ENCODE measurements at regions not wholly inside any gene's neighbourhood (a gene's known extent, or its start where the extent isn't known, plus 50 kb on each side); places are given as distances from the start of the nearest gene placed in this dataset.

DNA sequence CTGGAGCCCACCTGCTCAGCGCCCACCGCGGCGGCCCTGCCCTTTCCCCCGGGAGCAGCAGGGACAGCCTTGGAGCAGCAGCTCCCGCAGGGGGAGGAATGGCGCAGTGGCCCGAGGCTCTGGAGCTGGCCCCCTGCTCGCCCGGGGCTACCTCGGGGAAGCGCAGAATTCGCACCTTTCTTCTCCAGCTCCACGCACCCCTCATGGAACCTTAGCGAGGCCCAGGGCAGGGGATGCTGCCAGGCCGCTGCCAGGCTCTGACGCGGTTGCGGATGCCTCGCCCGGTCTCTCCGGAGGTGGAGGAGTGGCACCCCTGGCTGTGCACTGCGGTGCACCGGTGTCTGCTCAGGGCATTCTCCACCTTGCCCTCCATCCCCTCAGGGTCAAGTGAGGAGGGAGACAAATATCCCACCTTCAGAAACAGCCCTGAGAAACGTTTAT lies 84.9 kb upstream of the MKI67 start:
- Histone ChIP-seq H3K9me3 (ENCODE audit: low read length) (no peaks in the 10 kb centered on the region), H3K4me1 (ENCODE audit: insufficient read depth, low read length) (no peaks in the 10 kb centered on the region), H2AFZ (ENCODE audit: low read depth, low read length) (no peak overlapping the region), H3K4me3 (ENCODE audit: low read length) (no peak overlapping the region), H3K27me3 (ENCODE audit: insufficient read depth, low read length) (peaks cover 13% of the 10 kb centered on the region), H3K36me3 (ENCODE audit: insufficient read depth, low read length) (no peaks in the 10 kb centered on the region)

DNA sequence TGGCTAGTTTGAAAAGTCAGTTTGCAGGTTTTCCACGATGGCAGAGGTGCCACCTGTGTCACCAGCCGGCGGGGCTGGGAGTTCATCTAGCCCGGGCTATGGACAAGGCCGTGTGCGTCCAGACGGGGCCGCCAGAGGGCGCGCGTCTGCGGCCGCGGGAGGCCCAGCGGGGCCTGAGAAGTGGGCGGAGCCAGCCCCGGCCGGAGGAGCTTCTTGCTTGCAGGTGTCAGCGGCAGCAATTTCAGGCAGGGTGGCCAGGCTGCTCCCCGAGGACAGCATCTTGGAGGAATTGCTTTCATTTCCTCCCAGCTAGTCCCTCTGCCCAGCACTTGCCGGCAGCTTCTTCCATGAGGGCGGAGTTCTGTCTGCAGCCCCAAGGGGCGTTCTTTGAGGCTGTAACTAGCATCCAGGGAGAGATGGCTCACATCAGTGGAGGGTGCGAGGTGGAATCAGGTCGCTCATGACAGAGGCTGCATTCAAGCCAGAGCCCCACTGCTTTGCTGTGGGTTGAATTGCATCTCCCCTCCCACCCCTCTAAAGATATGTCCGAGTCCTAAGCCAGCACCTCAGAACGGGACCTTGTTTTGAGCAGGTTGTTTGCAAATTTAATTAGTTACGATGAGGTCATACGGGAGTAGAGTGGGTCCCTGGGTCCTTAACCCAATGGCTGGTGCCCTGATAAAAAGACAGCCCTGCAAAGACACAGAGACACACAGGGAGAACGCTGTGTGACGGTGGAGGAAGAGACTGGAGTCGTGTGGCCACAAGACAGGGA lies 85.9 kb upstream of the MKI67 start:
- H3K27me3 ChIP-seq (ENCODE audit: insufficient read depth, low read length): peaks cover 17% of the 10 kb centered on the region
- H3K4me3 ChIP-seq (ENCODE audit: low read length): peak overlapping the region; percentile 14
- no peaks in the 10 kb centered on the region for H3K36me3 ChIP-seq (ENCODE audit: insufficient read depth, low read length)
- no peaks in the 10 kb centered on the region for H3K4me1 ChIP-seq (ENCODE audit: insufficient read depth, low read length)
- peak overlapping the region; percentile 2 for H2AFZ ChIP-seq (ENCODE audit: low read depth, low read length)
- no peaks in the 10 kb centered on the region for H3K9me3 ChIP-seq (ENCODE audit: low read length)

DNA sequence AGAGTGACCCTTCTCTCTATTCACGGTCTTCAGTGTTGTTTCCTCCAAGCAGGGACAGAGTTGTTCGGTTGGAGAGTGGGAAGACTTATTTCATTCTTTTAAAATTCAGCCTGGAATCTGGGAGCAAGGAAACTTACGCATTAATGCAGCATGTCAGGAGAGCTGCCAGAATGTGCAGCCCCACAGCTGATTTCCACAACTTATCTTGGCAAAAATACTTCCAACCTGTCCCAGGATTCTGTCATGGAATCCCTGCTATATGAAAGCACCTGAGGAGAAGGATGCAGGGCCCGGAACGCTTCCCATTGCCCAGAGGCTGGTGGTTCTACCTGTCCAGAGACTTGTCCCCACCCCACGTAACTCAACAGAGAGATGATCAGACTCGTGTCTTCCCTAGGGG lies 86.9 kb upstream of the MKI67 start:
- H3K36me3 ChIP-seq (ENCODE audit: insufficient read depth, low read length): no peaks in the 10 kb centered on the region
- no peak overlapping the region for H3K4me3 ChIP-seq (ENCODE audit: low read length)
- no peaks in the 10 kb centered on the region for H3K9me3 ChIP-seq (ENCODE audit: low read length)
- no peaks in the 10 kb centered on the region for H3K4me1 ChIP-seq (ENCODE audit: insufficient read depth, low read length)
- no peak overlapping the region for H2AFZ ChIP-seq (ENCODE audit: low read depth, low read length)
- H3K27me3 ChIP-seq (ENCODE audit: insufficient read depth, low read length): peaks cover 19% of the 10 kb centered on the region

DNA sequence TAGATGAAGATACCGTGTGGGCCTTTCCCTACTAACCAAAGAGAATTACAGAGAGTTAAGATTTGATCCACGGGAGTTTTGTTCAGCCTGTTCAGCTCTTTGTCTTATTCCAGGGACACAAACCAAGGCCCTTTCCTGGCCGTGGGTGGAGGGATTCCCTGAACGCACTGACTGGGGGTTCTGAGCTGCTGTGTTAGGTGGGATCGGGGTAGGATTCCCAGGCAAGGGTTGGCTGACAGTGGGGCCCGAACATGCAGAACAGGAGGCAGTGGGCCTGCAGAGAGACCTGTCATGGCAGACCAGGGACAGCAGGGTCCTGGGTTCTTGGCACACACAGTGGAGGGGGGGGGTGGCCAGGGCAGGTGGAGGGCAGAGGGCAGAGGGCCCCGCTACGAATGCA lies 89.5 kb upstream of the MKI67 start:
- Histone ChIP-seq H3K9me3 (ENCODE audit: low read length) (no peaks in the 10 kb centered on the region), H2AFZ (ENCODE audit: low read depth, low read length) (no peak overlapping the region), H3K4me3 (ENCODE audit: low read length) (no peak overlapping the region), H3K27me3 (ENCODE audit: insufficient read depth, low read length) (peaks cover 19% of the 10 kb centered on the region), H3K4me1 (ENCODE audit: insufficient read depth, low read length) (no peaks in the 10 kb centered on the region), H3K36me3 (ENCODE audit: insufficient read depth, low read length) (no peaks in the 10 kb centered on the region)

DNA sequence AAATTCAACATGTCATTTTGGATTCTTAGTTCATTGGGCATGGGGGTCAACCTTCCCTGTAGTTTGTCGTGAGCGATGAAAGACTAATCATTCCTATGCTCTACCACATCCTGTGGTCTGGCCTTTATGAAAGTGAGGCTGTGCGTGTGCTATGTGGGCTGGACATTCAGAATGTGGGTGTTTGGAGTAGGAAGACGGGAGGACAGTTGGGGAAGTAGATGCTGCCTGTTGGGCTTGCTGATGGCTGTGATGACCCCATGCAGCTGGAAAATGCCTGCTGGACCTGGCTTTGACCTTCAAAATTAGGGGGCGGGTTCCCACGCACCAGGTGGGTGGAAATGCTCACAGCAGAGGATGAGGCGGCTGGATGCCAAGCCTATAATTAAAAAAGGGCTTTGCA lies 90.9 kb upstream of the MKI67 start:
- H3K27me3 ChIP-seq (ENCODE audit: insufficient read depth, low read length): peaks cover 8% of the 10 kb centered on the region
- H3K9me3 ChIP-seq (ENCODE audit: low read length): no peaks in the 10 kb centered on the region
- no peaks in the 10 kb centered on the region for H3K36me3 ChIP-seq (ENCODE audit: insufficient read depth, low read length)
- H2AFZ ChIP-seq (ENCODE audit: low read depth, low read length): no peak overlapping the region
- no peak overlapping the region for H3K4me3 ChIP-seq (ENCODE audit: low read length)
- no peaks in the 10 kb centered on the region for H3K4me1 ChIP-seq (ENCODE audit: insufficient read depth, low read length)

DNA sequence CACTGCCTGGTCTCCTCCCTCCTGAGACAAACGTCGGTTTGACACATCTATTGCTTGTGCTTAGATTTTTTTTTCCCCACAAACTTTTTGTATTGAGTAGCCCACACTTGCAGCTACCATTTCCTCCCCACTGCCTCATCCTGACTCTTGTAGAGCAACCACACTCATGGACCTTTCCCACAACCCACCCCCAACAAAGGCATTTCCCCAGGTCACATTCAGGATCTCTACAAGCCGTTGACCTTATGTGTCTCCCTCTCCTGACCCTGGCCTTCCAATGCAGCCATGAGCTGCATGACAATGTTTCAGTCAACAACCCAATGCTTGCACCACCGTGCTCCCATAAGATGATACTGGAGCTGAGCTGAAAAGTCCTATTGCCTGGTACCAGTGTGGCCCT lies 91.9 kb upstream of the MKI67 start:
- Histone ChIP-seq H3K4me1 (ENCODE audit: insufficient read depth, low read length) (no peaks in the 10 kb centered on the region), H3K36me3 (ENCODE audit: insufficient read depth, low read length) (no peaks in the 10 kb centered on the region), H2AFZ (ENCODE audit: low read depth, low read length) (no peak overlapping the region), H3K27me3 (ENCODE audit: insufficient read depth, low read length) (peaks cover 7% of the 10 kb centered on the region), H3K4me3 (ENCODE audit: low read length) (no peak overlapping the region), H3K9me3 (ENCODE audit: low read length) (no peaks in the 10 kb centered on the region)

DNA sequence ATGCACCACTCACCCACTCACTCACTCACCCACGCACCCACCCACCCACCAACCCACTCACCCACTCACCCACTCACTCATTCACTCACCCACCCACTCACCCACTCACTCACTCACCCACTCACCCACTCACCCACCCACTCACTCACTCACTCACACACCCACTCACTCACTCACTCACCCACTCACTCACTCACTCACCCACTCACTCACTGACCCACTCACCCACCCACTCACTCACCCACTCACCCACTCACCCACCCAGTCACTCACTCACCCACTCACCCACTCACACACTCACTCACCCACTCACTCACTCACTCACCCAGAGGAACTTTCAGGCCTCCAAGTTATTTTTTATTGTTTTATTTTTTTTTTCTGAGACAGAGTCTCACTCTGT lies 93.1 kb upstream of the MKI67 start:
- Histone ChIP-seq H3K9me3 (ENCODE audit: low read length) (no peaks in the 10 kb centered on the region), H3K4me3 (ENCODE audit: low read length) (no peak overlapping the region), H2AFZ (ENCODE audit: low read depth, low read length) (no peak overlapping the region), H3K4me1 (ENCODE audit: insufficient read depth, low read length) (no peaks in the 10 kb centered on the region), H3K36me3 (ENCODE audit: insufficient read depth, low read length) (no peaks in the 10 kb centered on the region), H3K27me3 (ENCODE audit: insufficient read depth, low read length) (peaks cover 7% of the 10 kb centered on the region)

DNA sequence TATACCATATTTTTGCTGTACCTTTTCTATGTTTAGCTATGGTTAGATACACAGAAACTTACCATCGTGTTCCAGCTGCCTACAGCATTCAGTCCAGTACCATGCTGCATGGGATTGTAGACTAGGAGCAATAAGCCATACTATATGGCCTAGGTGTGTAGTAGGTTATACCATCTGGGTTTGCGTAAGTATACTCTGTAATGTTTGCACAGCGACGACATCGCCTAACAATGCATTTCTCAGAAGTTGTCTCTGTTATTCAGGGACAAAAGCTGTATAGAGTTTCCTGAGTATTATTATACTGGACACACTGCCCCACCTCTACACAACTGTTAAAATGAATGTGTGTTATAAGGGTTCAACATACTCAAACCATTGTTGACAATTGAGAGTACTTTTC lies 93.8 kb upstream of the MKI67 start:
- no peak overlapping the region for H3K4me3 ChIP-seq (ENCODE audit: low read length)
- H3K4me1 ChIP-seq (ENCODE audit: insufficient read depth, low read length): no peaks in the 10 kb centered on the region
- no peaks in the 10 kb centered on the region for H3K9me3 ChIP-seq (ENCODE audit: low read length)
- no peak overlapping the region for H2AFZ ChIP-seq (ENCODE audit: low read depth, low read length)
- no peaks in the 10 kb centered on the region for H3K36me3 ChIP-seq (ENCODE audit: insufficient read depth, low read length)
- peaks cover 7% of the 10 kb centered on the region for H3K27me3 ChIP-seq (ENCODE audit: insufficient read depth, low read length)

DNA sequence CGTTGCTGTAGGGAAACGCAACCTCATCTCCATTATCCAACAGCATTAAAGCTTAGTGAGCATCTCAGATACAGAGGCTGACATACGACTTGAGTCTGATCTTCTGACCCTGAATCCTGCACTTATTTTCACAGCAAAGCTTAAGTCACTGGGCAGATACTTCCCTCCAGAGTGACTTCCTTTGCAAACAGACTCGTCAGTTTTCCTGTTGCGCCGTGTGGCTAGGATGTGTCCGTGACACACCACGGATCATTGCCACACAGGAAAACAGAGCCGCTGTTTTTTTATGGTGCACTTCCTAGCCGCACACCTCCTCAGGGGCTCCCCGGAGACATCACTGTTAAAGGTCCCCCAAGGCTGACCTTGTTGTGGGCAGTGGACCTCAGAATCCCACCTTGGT lies 94.9 kb upstream of the MKI67 start:
- Histone ChIP-seq H3K27me3 (ENCODE audit: insufficient read depth, low read length) (peaks cover 7% of the 10 kb centered on the region), H3K4me3 (ENCODE audit: low read length) (no peak overlapping the region), H3K36me3 (ENCODE audit: insufficient read depth, low read length) (no peaks in the 10 kb centered on the region), H2AFZ (ENCODE audit: low read depth, low read length) (no peak overlapping the region), H3K4me1 (ENCODE audit: insufficient read depth, low read length) (no peaks in the 10 kb centered on the region), H3K9me3 (ENCODE audit: low read length) (no peaks in the 10 kb centered on the region)

DNA sequence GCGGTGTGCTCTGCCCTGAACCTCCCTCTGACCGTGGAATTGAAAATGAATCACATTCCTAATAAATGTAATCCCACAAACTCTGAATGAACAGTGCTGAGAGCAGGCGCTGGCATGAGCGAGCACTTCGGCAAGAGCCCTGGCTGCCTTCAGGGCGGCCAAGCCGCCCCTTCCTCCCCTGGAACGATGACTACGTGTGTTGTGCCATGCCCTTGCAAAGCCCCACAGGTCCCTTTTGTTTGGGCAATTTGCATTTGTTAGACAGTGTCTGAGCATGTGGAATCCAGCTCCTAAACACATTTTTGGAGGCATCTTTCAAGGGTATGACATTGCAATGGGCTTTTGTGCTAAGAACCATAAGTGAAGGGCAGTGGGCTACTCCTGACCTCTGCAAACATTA lies 95.6 kb upstream of the MKI67 start:
- H3K36me3 ChIP-seq (ENCODE audit: insufficient read depth, low read length): no peaks in the 10 kb centered on the region
- no peak overlapping the region for H2AFZ ChIP-seq (ENCODE audit: low read depth, low read length)
- H3K4me1 ChIP-seq (ENCODE audit: insufficient read depth, low read length): no peaks in the 10 kb centered on the region
- H3K4me3 ChIP-seq (ENCODE audit: low read length): no peak overlapping the region
- peaks cover 7% of the 10 kb centered on the region for H3K27me3 ChIP-seq (ENCODE audit: insufficient read depth, low read length)
- no peaks in the 10 kb centered on the region for H3K9me3 ChIP-seq (ENCODE audit: low read length)

DNA sequence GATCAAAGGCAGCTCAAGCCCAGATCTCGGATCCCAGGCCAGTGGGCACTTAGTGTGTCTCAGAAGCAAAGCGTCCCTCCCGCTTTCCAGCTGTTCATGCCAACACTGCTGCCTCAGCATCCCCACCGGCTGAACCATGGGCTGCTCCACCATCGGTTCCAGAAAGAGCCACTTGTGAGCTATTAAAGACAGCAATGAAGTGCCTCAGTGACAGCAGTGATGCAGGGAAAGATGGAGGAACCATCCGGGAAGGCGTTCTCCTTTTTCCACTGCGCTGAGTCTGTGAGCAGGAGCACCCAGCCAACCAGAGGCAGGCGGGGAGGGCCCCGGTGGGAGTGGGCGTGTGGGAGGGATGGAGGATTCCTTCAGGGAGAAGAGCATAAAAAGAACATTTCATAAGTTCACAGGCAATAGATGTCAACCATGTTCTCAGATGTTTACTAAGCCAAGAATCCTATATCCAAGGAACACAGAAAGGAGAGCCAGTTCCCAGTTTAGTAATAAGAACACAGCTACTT lies 96.2 kb upstream of the MKI67 start:
- Histone ChIP-seq H3K27me3 (ENCODE audit: insufficient read depth, low read length) (peaks cover 2% of the 10 kb centered on the region), H2AFZ (ENCODE audit: low read depth, low read length) (no peak overlapping the region), H3K36me3 (ENCODE audit: insufficient read depth, low read length) (no peaks in the 10 kb centered on the region), H3K4me1 (ENCODE audit: insufficient read depth, low read length) (no peaks in the 10 kb centered on the region), H3K4me3 (ENCODE audit: low read length) (no peak overlapping the region), H3K9me3 (ENCODE audit: low read length) (no peaks in the 10 kb centered on the region)

DNA sequence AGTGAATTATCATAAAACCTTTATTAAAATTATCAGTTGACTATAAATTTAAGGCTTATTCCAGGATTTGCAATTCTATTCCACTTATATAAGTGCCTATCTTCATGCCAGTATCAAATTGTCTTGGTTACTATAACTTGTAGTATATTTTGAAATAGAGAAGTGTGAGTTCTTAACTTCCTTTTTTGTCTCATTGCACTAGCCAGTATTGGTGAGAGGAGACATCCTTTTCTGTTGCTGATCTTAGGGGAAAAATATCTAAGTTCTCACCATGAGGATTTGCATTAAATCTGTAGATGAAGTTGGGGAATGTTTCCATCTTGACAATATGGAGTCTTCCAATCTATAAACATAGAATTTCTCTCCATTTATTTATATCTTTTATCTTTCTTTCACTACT lies 104.2 kb upstream of the MKI67 start:
- Histone ChIP-seq H2AFZ (ENCODE audit: low read depth, low read length) (no peak overlapping the region), H3K4me3 (ENCODE audit: low read length) (no peak overlapping the region), H3K4me1 (ENCODE audit: insufficient read depth, low read length) (no peaks in the 10 kb centered on the region), H3K9me3 (ENCODE audit: low read length) (no peaks in the 10 kb centered on the region), H3K36me3 (ENCODE audit: insufficient read depth, low read length) (no peaks in the 10 kb centered on the region), H3K27me3 (ENCODE audit: insufficient read depth, low read length) (no peaks in the 10 kb centered on the region)

DNA sequence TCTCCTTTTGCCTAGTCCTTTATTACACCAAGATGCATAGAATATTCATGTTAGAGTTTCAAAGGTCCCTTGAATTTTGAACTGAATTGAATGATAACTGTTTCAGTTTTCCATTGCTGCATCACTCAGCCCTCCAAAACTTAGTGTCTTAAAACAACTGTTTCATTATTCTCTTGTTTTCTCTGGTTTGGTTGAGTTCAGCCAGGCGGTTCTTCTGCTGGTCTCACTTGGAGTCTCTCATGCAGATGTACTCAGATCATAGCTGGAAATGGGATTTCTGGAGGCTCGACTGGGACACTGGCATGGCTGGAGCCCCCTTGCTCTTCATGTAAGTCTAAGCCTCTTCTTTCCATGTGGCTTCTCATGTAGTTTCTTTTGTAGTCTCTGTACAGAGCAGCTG lies 107.2 kb upstream of the MKI67 start:
- no peak overlapping the region for H3K4me3 ChIP-seq (ENCODE audit: low read length)
- peaks cover 6% of the 10 kb centered on the region for H3K27me3 ChIP-seq (ENCODE audit: insufficient read depth, low read length)
- no peaks in the 10 kb centered on the region for H3K36me3 ChIP-seq (ENCODE audit: insufficient read depth, low read length)
- no peak overlapping the region for H2AFZ ChIP-seq (ENCODE audit: low read depth, low read length)
- H3K4me1 ChIP-seq (ENCODE audit: insufficient read depth, low read length): no peaks in the 10 kb centered on the region
- H3K9me3 ChIP-seq (ENCODE audit: low read length): no peaks in the 10 kb centered on the region

DNA sequence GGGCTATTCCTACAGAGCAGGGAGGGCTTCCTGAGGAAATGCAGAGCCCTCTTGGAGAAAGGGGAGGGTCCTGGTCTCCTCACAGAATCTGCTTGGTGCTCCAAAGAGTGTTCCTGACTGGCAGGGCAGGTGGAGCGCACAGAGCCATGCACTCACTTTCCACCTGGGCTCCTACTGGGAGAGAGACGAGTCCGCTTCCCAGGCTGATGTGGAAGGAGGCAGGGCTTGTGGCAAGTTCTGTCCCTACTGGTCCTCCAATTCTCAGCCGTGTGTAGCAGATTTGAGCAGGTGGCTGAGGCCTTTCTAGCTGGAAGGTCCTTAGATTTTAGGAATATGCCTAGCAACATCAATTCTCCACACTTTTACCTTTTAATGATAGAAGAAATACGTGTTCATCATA lies 111.5 kb upstream of the MKI67 start:
- Histone ChIP-seq H3K9me3 (ENCODE audit: low read length) (no peaks in the 10 kb centered on the region), H3K27me3 (ENCODE audit: insufficient read depth, low read length) (peaks cover 16% of the 10 kb centered on the region), H3K36me3 (ENCODE audit: insufficient read depth, low read length) (no peaks in the 10 kb centered on the region), H3K4me3 (ENCODE audit: low read length) (no peak overlapping the region), H3K4me1 (ENCODE audit: insufficient read depth, low read length) (no peaks in the 10 kb centered on the region), H2AFZ (ENCODE audit: low read depth, low read length) (no peak overlapping the region)
